ENCODE measurements at regions not wholly inside any gene's neighbourhood (a gene's known extent, or its start where the extent isn't known, plus 50 kb on each side); places are given as distances from the start of the nearest gene placed in this dataset.

DNA sequence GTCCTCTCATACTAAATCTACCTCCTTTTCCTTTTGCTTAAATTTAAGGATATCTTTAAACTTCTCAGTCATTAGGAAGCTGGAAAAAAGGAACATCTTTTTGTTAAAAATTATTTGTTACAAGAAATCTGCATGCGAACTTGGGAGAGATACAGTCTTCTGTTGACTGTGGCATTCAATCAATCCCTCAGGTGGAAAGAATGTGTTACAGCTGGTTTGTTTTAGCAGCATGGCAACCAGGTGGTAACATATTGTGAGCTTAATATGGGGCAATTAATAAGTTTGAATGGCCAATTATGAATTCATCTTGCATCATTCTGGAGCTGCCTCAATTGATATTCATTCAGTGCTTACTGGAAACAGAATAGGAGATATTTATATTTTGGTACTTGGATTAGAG lies 135.0 kb downstream of the GC start:
- TF ChIP-seq, protein P1, sequence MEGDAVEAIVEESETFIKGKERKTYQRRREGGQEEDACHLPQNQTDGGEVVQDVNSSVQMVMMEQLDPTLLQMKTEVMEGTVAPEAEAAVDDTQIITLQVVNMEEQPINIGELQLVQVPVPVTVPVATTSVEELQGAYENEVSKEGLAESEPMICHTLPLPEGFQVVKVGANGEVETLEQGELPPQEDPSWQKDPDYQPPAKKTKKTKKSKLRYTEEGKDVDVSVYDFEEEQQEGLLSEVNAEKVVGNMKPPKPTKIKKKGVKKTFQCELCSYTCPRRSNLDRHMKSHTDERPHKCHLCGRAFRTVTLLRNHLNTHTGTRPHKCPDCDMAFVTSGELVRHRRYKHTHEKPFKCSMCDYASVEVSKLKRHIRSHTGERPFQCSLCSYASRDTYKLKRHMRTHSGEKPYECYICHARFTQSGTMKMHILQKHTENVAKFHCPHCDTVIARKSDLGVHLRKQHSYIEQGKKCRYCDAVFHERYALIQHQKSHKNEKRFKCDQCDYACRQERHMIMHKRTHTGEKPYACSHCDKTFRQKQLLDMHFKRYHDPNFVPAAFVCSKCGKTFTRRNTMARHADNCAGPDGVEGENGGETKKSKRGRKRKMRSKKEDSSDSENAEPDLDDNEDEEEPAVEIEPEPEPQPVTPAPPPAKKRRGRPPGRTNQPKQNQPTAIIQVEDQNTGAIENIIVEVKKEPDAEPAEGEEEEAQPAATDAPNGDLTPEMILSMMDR (conservative IDR thresholded peaks at IDR 0.05; ENCODE audit: low read depth, low read length): no peak
- H3K4me1 ChIP-seq (ENCODE audit: low read depth, poor library complexity, severe bottlenecking): no peaks in the 10 kb centered on the region

DNA sequence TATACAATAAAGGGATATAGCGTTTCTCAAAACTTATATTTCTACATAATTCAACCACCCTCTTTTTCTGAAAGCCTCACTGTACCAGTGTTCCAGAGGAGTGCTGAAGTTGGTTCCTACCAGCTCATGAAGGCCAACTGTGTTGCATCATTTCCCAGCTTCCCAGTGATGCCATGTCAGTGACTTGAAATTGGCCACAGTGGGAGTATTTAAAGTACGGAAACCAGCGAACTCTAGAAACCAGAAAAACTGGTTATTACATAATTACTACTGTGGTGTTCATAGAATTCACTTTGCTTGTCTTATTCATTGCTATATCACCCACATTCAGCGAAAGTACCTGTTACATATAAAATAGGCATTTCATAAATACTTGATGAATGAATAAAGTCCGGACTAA lies 135.4 kb downstream of the GC start:
- Histone ChIP-seq H2AFZ (ENCODE audit: low read depth) (no peak overlapping the region), H3K27ac (no peak overlapping the region), H3K36me3 (ENCODE audit: insufficient read depth) (no peaks in the 10 kb centered on the region), H3K27me3 (ENCODE audit: insufficient read depth, low read depth) (no peaks in the 10 kb centered on the region; the same call in 1 of the 2 replicates), H3K4me3 (IDR thresholded peaks at IDR 0.05; ENCODE audit: insufficient read depth, low read depth, low read length) (no peak overlapping the region), H3K4me1 (ENCODE audit: low read depth, poor library complexity, severe bottlenecking) (no peaks in the 10 kb centered on the region), H3K9ac (no peak overlapping the region), H3K79me2 (ENCODE audit: insufficient read depth, low read depth) (no peaks in the 10 kb centered on the region), H4K20me1 (ENCODE audit: insufficient read depth) (no peaks in the 10 kb centered on the region), H3K4me2 (no peak overlapping the region)
- TF ChIP-seq, protein P1 (conservative IDR thresholded peaks at IDR 0.05; ENCODE audit: low read depth, low read length): no peak

More for the DNA sequence above, 135.0 kb downstream of the GC start:
- no peaks in the 10 kb centered on the region; the same call in 1 of the 2 replicates for H3K27me3 ChIP-seq (ENCODE audit: insufficient read depth, low read depth)
- H3K4me3 ChIP-seq (IDR thresholded peaks at IDR 0.05; ENCODE audit: insufficient read depth, low read depth, low read length): no peak overlapping the region
- no peaks in the 10 kb centered on the region for H3K36me3 ChIP-seq (ENCODE audit: insufficient read depth)
- no peak overlapping the region for H3K4me2 ChIP-seq
- no peak overlapping the region for H3K27ac ChIP-seq
- no peaks in the 10 kb centered on the region for H4K20me1 ChIP-seq (ENCODE audit: insufficient read depth)
- no peak overlapping the region for H3K9ac ChIP-seq
- no peaks in the 10 kb centered on the region for H3K79me2 ChIP-seq (ENCODE audit: insufficient read depth, low read depth)
- no peak overlapping the region for H2AFZ ChIP-seq (ENCODE audit: low read depth)

DNA sequence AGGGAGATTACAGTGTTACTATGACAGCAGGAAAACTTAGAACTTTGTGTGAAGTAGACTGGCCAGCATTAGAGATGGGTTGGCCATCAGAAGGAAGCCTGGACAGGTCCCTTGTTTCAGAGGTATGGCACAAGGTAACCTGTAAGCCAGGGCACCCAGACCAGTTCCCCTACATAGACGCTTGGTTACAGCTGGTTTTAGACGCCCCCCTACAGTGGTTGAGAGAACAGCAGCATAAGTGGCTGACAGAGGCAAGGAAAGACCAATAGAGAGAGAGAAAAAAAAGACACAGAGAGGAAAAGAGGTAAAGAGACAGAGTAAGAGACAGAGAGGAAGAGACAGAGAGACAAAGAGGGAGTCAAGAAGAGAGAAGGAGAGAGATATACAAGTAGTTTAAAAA lies 144.5 kb downstream of the GC start:
- no peaks in the 10 kb centered on the region for H3K27me3 ChIP-seq (ENCODE audit: insufficient read depth, low read depth)
- TF ChIP-seq, protein P1 (conservative IDR thresholded peaks at IDR 0.05; ENCODE audit: low read depth, low read length): no peak
- no peak overlapping the region for H3K9ac ChIP-seq
- no peak overlapping the region for H3K4me2 ChIP-seq
- H3K4me1 ChIP-seq (ENCODE audit: low read depth, poor library complexity, severe bottlenecking): no peaks in the 10 kb centered on the region
- no peaks in the 10 kb centered on the region for H4K20me1 ChIP-seq (ENCODE audit: insufficient read depth)
- no peak overlapping the region for H3K4me3 ChIP-seq (IDR thresholded peaks at IDR 0.05; ENCODE audit: insufficient read depth, low read depth, low read length)
- no peaks in the 10 kb centered on the region for H3K36me3 ChIP-seq (ENCODE audit: insufficient read depth)
- H3K27ac ChIP-seq: no peak overlapping the region
- H2AFZ ChIP-seq (ENCODE audit: low read depth): no peak overlapping the region
- no peaks in the 10 kb centered on the region for H3K79me2 ChIP-seq (ENCODE audit: insufficient read depth, low read depth)

DNA sequence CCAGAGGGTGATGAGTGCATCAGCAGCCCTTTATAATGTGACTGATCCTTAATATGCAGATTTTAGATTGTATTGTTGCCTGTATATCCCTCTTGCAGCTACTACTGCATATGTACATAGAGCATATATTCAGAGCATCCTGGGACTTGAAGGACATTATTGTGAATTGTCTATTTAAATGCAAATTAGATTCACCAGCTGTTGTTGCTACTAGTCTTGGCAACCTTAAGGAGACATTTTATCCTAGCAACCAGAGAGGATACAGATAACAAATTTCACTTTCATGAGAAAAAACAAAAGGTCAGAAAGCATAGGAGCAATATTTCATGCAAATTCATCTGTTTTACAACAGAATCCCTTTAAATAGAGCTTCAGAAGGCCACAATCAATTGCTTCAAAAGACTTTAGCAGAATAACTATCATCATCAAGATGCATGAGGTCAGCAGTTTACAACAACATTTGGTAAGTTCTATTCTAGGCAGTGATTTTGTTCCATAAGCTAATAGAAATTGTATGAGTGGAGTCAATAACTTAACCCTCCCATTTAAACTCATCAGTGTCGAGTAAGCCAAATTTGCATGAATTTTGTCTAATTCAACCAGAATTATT lies 148.6 kb downstream of the GC start:
- no peak overlapping the region for H3K4me2 ChIP-seq
- H3K4me3 ChIP-seq (IDR thresholded peaks at IDR 0.05; ENCODE audit: insufficient read depth, low read depth, low read length): no peak overlapping the region
- H3K4me1 ChIP-seq (ENCODE audit: low read depth, poor library complexity, severe bottlenecking): no peaks in the 10 kb centered on the region
- H3K27ac ChIP-seq: no peak overlapping the region
- no peaks in the 10 kb centered on the region for H3K36me3 ChIP-seq (ENCODE audit: insufficient read depth)
- no peaks in the 10 kb centered on the region for H3K79me2 ChIP-seq (ENCODE audit: insufficient read depth, low read depth)
- no peaks in the 10 kb centered on the region for H3K27me3 ChIP-seq (ENCODE audit: insufficient read depth, low read depth)
- H3K9ac ChIP-seq: no peak overlapping the region
- H4K20me1 ChIP-seq (ENCODE audit: insufficient read depth): no peaks in the 10 kb centered on the region
- TF ChIP-seq, protein P1 (conservative IDR thresholded peaks at IDR 0.05; ENCODE audit: low read depth, low read length): no peak
- no peak overlapping the region for H2AFZ ChIP-seq (ENCODE audit: low read depth)
